ENCODE measurements at regions not wholly inside any gene's neighbourhood (a gene's known extent, or its start where the extent isn't known, plus 50 kb on each side); places are given as distances from the start of the nearest gene placed in this dataset.

DNA sequence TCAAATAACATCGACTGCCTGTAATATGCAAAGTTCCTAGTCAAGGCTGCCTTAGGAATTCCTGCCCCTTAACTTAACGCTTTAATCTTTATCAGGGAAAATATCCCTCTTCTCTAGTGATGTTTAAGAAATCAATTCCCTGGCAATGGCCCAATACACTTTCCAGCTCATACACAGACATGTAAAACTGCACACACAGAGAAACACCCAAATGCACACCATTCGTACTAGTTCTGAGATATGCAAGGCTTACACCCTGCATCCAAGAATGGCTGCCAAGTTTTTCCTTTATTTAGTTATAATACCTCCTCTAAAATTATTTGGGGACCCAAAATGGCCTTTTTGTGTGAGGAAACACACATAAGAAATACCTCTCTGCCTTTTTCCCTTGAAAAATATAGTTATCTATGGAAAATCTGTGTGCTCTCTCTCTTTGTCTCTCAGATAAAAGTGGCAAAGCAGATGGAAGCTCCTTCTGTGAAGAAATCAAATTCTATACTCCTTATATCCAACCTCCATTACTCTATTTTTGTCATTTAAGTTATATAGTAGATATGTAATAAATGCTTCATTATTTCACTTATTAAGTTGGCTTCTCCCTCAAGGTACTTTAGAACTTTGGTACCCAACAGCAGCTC is 120.0 kb upstream of the MDM1 start:
- no peak for DNase-seq

GRCh38 chr12:68453278-68453677 is 121.1 kb upstream of the MDM1 start:
- DNase-seq, result no peak

DNA sequence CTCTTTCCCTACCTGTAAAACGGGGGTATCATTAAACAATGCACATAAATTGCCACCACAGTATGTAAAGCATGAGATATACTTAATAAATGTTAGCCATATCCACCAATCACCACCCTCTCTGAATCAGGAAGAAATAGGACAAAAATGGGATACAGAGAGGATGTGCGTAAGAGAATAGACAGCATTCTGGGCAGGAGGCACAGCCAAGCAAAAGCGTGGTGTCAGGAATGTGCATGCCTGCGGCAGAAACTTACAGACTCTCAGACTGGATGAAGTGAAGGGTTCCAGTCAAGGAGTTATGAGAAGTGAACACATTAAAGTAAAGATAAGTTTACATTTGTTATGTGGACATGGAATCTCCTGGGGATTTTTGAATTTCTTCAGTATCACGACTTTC is 121.7 kb upstream of the MDM1 start:
- no peak for DNase-seq

DNA sequence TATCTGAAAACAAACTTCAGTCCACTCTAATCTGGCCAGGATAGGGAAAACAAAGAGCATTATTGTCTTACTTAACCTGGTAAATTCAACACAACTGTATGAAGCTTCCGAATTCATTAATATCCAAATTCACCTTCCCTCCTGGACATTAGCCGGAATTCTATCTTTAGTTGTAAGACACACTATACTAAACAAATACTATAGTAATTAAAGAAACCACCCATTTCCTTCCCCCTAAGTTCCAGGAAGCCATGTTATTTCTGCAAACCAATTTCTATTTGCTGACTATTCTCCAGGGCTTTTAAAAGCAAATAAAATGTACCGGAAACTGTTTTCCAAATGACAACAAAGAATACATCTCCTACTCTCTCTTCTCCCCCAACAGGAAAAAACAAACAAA is 122.7 kb upstream of the MDM1 start:
- no peak for DNase-seq

- DNase-seq, result no peak
Observed at GRCh38 chr12:68455691-68456345, 123.7 kb upstream of the MDM1 start.

DNA sequence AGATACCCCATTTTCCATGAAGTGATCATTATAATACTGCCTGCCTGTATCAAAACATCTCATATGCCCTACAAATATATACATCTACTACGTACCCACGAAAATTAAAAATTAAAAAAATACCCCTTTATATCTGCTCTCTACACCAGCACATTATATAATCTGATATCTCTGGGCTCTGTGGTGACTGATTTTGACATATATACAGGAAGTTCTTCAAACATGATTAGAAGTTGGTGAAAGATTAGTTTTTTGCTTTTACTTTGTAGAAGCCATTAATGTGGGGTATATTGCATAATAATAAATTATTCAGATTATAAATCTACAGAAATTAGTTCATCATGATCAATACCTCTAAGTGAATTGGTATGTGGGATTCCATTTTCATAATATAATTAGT is 126.7 kb upstream of the MDM1 start:
- DNase-seq, result no peak

- no peak for DNase-seq
Observed at GRCh38 chr12:68460236-68460635, 128.1 kb upstream of the MDM1 start.

- DNase-seq, result no peak
Observed at GRCh38 chr12:68461645-68462044, 129.5 kb upstream of the MDM1 start.

GRCh38 chr12:68462803-68463202 is 130.6 kb upstream of the MDM1 start:
- no peak for DNase-seq

GRCh38 chr12:68465227-68465626 is 133.1 kb upstream of the MDM1 start:
- no peak for DNase-seq

GRCh38 chr12:68467514-68467913 is 135.4 kb upstream of the MDM1 start:
- no peak for DNase-seq

GRCh38 chr12:68468036-68468435 is 135.9 kb upstream of the MDM1 start:
- DNase-seq, result no peak

- DNase-seq, result no peak
Observed at GRCh38 chr12:68469113-68469512, 137.0 kb upstream of the MDM1 start.

- no peak for DNase-seq
Observed at GRCh38 chr12:68470664-68471328, 138.6 kb upstream of the MDM1 start.

DNA sequence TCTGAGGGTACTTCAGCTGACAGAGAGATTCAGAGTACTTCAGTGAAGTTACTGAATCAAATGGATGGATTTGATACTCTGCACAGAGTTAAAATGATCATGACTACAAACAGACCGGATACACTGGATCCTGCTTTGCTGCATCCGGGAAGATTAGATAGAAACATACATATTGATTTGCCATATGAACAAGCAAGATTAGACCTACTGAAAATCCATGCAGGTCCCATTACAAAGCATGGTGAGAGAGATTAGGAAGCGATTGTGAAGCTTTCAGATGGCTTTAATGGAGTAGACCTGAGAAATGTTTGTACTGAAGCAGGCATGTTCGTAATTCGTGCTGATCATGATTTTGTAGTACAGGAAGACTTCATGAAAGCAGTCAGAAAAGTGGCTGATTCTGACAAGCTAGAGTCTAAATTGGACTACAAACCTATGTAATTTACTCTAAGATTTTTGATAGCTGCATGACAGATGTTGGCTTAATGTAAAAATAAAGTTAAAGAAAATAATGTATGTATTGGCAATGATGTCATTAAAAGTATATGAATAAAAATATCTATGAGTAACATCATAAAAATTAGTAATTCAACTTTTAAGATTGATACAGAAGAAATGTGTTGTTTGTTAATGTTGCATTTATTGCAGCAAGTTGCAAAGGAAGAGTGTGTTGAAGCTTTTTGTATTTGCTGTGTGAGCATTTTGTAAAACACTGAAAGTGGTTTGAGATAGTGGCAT is 136.1 kb upstream of the RAP1B start:
- no peak for DNase-seq

GRCh38 chr12:68476794-68477193 is 133.9 kb upstream of the RAP1B start:
- no peak for DNase-seq

DNA sequence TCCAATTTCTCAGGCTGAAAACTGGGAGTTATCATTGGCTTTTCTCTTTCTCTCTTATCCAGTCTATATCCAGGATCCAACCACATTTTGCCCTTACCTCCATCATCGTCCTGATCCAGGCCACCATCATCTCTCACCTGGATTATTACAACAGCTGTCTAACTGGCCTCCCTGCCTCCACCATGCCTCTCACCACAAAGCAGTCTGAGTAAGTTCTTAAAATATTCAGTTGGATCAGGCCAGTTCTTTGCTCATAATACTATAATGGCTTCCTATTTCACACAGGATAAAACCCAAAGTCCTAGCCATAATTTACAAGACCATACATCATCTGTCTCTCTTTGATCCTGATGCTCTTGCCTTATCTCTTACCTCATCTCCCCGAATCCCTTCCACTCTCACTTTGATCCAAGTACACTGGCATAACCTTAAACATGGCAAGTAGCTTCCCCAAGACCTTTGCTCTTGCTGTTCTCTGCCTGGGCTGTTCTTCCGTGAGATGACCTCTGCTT is 133.4 kb upstream of the RAP1B start:
- no peak for DNase-seq

GRCh38 chr12:68477906-68478305 is 132.8 kb upstream of the RAP1B start:
- no peak for DNase-seq

GRCh38 chr12:68478516-68479260 is 132.0 kb upstream of the RAP1B start:
- no peak for DNase-seq

DNA sequence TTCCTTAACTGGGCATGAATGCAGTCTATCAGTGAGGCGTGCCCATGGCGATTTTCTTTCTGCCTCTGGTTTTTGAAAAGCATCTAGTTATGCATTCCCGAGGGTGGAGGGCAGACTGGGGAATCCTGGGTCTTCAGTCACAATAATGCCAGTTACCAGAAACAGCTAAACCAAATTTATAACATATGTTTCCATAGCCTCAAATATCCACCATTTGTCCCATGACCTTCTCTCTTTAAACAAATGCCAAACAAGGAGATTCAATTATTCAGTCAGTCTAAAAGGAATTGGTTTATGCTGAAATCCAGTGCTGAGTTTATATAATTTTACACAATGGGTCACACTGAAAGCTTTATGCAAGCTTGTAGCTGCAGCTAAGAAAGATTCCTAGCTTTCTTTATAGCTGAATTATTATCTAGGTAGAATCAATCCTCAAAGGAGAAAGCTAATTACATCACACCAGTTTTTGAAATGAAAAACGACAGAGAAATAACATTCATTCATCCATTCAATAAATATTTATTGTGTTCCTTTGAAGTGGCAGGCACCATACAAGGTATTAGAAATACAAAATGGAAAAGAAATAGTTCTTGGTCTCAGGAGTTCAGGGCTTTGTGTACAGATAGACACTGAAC is 131.3 kb upstream of the RAP1B start:
- no peak for DNase-seq

DNA sequence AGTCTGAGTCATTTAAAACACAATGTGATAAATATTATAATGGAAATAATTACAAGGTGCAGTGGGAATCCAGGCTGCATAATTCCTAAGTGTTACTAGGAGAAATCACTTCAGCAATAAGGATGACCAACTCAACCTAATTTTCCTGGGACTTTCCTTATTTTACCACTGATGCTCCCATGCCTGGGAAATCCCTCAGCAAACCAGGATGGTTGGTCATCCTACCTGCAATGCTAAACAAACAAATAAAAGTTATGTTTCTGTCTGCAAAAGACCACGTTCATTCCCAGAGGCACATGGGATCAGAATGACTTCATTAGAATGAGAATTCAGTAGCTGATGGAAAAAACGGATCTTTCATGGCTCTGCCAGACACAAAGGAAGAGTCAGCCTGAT is 130.8 kb upstream of the RAP1B start:
- DNase-seq, result no peak

- DNase-seq, result no peak
Observed at GRCh38 chr12:68480526-68480925, 130.2 kb upstream of the RAP1B start.
